GDM1 (cell line): ENCODE measurements at regions not wholly inside any gene's neighbourhood (a gene's known extent, or its start where the extent isn't known, plus 50 kb on each side); places are given as distances from the start of the nearest gene placed in this dataset.

Source experiments
- DNase-seq: peaks from one replicate; lab custom pipeline; 2025; lab: John Stamatoyannopoulos, UW

DNA sequence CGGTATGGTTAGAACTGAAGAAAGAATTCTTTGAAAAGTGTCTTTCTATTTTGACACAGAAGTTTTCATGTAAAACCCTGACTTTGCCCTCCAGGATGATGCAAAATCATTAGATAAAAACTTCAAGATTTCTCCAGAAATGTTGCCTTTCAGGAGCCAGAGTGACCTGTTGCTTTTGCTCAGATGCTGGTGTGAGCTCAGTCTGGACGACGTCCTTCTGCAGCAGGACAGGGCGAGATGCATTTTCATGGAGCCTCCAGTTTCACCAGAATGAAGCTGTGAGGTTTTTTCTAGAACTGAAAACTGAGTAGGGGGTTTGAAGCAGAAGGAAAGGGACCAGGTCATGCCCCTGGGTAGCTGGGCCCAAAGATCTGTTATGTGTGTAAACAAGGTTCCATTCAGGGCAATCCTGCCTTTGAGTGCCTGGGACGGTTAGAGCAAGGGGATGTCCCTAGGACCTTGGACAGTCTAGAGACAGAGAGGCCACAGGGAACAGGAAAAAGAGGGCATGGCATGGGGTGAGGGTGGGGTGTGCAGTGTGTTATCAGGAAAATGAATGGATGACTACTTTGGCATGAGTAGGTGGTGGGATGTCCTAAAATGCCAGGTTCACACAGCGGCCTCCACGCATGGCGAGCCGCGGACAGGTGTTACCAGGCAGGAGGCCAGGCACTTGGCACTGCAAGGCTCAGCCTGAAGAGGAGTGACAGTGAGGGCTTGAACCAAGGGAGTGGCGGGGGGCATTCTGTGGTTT is 356.3 kb downstream of the CXCL12 start:
- no peak for DNase-seq

GRCh38 chr10:44024356-44025116 is 360.4 kb downstream of the CXCL12 start:
- no peak for DNase-seq

DNA sequence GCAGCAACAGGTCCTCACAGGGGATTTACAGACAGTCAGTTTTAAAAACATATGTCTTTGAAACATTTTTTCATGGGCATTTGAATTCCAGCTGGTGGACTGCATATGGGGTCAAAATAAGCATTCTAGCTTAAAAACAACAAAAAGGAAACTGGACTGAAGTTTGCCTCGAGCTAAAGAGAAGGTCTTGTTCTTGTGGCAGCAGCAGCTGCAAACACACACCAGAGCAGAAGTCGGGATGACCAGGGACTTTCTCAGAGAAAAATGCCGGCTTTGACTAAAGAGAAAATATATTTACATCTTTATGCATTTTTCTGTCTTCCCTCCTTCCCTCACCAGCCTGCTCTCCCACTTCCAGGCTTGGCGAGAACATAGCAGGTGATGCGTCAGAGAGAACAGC is 361.4 kb downstream of the CXCL12 start:
- DNase-seq, result no peak

DNA sequence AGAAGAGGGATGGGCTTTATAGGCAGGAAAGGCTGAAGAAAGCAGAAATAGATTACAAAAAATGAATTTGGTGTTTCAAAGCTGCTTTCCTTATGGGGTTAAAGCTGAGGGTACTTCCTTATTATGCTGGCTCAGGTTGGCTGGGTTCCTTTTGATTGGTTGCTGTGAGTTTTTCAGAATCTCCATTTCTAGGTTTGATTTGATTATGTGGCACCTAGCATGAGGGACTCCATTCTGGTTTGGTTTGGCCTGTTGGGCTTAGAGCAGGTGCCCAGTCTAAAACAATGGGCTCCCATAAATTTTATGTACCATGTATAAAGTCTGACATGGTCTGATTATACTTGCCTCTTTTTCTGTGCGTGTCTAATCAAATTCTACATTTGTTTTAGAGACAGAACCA is 362.7 kb downstream of the CXCL12 start:
- DNase-seq, result no peak

DNA sequence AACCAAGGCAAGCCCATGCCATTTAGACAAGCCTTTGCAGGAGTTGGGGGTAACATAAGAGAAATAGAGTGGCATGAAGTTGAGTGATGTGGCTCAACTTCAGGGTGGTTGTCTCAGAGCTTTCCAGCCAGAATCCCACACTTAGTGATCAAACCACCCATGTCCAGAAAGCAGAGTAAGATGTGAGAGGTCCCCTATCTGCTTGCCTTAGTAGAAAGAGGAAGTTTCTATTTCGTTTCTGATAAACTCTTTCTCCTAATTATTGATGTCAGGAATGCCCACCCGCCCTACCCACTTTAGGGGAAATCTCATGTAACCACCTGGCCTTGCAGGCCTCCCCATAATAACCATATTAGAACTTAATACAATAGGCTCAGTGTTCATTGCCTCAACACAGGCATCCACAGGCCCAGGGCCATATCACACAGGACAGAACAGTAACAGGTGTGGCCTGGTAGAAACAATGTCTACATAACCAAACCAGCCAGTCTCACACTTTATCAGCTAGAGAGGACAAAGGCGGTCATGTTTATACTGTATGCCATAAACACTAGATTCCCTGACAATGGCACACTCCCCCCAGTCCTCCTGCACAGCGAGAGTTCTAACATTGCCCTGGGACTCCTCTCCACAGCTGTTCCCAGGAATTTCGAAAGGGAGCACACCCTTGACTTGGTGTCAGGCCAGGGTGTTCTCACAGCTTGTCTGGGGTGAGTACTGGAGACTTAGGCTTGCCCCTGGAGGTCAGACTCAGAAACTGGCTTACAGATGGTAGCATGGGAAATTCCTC is 364.4 kb downstream of the CXCL12 start:
- DNase-seq, result no peak

GRCh38 chr10:44017483-44018145 is 367.3 kb downstream of the CXCL12 start:
- DNase-seq, result no peak

GRCh38 chr10:44016589-44017482 is 368.1 kb downstream of the CXCL12 start:
- no peak for DNase-seq

- DNase-seq, result no peak
Observed at GRCh38 chr10:44015702-44016500, 367.2 kb upstream of the ZNF32 start.

DNA sequence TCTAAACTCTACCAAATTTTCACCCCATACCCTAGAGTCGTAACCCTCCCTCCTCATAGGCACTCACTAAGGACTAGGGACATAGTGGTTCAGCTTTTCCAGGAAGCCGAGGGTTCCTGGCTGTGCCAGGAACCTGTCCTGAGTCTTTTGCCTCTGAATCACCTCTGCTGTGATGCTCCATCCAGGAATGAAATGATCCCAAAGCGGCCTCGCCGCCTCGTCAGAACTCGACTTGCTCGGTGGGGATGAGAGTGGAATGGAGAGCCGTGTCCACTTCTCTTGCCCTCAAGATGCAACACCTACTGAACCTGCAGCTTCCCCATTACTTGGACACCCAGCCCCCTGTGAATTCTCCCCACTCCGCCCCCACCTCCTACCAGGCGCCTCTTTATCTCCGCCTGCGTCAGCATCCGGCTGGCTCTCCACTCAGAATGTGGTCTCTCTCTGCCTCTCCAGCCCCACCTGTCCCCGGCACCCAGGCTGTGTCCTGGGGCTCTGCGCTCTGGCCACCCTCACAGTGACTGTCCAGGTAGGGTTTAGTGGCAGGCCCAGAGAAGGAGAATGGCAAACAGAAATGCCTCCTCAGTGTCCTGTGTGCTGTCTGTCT is 366.1 kb upstream of the ZNF32 start:
- no peak for DNase-seq

- no peak for DNase-seq
Observed at GRCh38 chr10:44013981-44014380, 365.3 kb upstream of the ZNF32 start.

- no peak for DNase-seq
Observed at GRCh38 chr10:44012921-44013320, 364.2 kb upstream of the ZNF32 start.

DNA sequence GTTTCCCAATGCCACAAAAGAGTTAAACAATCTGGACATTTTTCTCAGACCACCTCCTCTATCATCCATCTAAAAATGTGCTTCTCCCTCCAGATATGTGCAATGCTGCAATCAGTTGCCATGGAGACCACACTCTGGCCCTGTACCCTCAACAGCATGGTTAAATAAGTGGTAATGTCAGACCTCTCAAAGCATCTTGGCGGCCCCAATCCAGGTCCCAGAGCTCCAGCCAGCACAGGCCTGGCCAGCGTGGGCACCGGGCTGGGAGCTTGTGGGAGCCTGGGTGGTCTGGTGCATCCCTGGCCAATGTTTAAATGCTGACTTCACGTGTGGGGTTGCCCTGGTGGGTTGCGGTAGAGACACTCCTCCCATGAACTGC is 362.9 kb upstream of the ZNF32 start:
- no peak for DNase-seq

DNA sequence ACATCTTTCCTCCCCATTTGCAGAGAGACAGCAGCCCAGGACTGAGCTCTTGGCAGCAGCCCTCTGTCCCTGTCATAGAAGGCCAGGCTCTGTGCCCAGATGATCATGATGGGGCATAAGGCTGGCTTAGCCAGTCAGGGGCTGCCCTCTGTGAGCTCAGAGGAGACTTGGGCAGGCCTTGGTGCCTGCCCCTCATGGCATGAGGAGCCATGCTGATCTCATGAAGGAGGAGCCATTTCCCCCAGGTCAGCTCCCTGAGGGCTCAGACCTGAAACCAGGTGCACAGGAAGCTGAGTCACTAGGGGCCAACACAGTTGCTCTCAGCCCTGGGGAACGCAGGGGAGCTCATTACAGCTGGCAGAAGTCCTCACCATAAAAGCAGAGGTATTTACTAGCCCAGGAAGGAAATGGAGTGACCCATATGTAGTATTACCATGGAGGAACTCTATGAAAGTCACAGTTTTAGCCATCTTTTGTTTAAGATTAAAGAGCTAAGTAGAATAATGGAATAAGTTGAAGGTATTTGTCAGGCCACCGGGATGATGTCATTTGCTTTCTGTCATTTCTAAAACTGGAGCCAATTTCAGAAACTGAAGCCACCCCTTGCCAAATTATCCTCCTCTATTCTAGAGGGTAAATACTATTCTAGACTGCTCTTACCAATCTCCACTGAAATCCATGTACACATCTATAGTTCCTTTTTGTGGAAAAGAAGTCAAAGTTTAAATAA is 362.4 kb upstream of the ZNF32 start:
- DNase-seq, result no peak

GRCh38 chr10:44009891-44010632 is 361.4 kb upstream of the ZNF32 start:
- no peak for DNase-seq

- no peak for DNase-seq
Observed at GRCh38 chr10:44008917-44009709, 360.4 kb upstream of the ZNF32 start.

DNA sequence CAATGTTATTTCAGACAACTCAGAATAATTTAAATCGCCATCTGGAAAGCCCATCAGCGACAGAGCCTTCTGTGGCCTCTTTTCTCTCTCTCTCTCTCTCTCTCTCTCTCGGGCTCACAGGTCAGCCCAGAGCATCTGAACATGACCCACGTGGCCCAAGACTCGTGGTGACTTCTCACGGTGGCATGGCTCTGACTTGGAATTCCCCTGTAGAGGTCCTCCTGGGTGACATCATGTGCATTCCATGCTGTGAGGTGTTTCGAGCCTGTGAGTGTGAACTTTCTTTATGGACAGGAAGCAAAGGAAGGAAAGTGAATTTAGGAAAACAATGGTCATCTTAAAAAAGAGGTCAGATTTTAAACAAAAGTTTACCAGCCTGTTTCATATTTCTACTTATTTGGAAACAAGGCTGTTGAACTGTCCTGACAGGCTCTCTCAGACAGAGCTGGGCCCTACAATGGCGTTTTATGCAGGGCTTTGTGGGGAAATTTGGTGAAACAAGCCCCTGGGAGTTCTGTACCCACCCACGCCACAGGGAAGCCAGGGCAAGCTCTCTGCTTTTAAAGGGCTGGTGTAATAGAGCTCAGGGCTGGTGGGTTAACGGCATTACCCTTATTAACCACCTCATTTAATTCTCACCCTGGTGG is 359.7 kb upstream of the ZNF32 start:
- DNase-seq, result no peak

DNA sequence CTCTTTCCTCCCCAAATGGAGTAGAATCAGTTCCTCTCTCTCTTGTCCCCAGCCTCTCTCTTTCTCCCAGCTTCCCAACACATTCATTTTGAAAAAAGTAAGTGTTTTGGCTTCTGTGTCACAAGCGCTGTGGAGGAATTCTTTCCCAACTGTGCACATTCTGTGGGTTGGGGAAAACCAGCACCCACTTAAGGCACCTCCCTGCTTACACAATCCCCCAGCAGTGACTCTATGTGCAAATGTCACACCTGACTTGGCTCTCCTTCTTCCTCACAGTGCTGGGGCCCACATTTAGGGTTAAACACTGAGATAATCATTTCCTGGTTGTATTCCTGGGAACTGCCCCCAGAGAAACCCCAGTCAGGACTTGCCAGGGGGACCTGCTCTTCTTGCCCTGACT is 358.1 kb upstream of the ZNF32 start:
- DNase-seq, result no peak
